Glutamatergic neuron (in vitro differentiated cells): ENCODE measurements at regions not wholly inside any gene's neighbourhood (a gene's known extent, or its start where the extent isn't known, plus 50 kb on each side); places are given as distances from the start of the nearest gene placed in this dataset.

Experiments used
- DNase-seq: peaks from one replicate; pipeline ENCODE4 v3.0.0; 2022
- H3K27ac Mint-ChIP-seq: one replicate; pipeline ENCODE4 v1.8.0; 2020; ENCODE audit warnings: mild to moderate bottlenecking, mixed read lengths, inconsistent platforms; ENCODE audit not compliant: unreplicated experiment
- H3K27me3 Mint-ChIP-seq: one replicate; pipeline ENCODE4 v1.8.0; 2020; ENCODE audit warnings: mild to moderate bottlenecking, moderate library complexity, mixed read lengths, inconsistent platforms; ENCODE audit not compliant: unreplicated experiment
- H3K36me3 Mint-ChIP-seq: one replicate; pipeline ENCODE4 v1.8.0; 2020; ENCODE audit warnings: mild to moderate bottlenecking, mixed read lengths, inconsistent platforms; ENCODE audit not compliant: unreplicated experiment
- H3K4me1 Mint-ChIP-seq: one replicate; pipeline ENCODE4 v1.8.0; 2020; ENCODE audit warnings: mild to moderate bottlenecking, low read depth, mixed read lengths, inconsistent platforms; ENCODE audit not compliant: unreplicated experiment
- H3K4me3 Mint-ChIP-seq: one replicate; pipeline ENCODE4 v1.8.0; 2020; ENCODE audit warnings: mild to moderate bottlenecking, mixed read lengths, inconsistent platforms; ENCODE audit not compliant: unreplicated experiment
- H3K9me3 Mint-ChIP-seq: one replicate; pipeline ENCODE4 v1.8.0; 2020; ENCODE audit warnings: mild to moderate bottlenecking, moderate library complexity, mixed read lengths, inconsistent platforms; ENCODE audit not compliant: unreplicated experiment
- TF ChIP-seq, protein P1 (sequence below): fragments of 200-600 bp; sonication (generic); IDR thresholded peaks from one replicate; pipeline ENCODE4 v1.5.0; 2021; ENCODE audit not compliant: partially characterized antibody, unreplicated experiment

DNA sequence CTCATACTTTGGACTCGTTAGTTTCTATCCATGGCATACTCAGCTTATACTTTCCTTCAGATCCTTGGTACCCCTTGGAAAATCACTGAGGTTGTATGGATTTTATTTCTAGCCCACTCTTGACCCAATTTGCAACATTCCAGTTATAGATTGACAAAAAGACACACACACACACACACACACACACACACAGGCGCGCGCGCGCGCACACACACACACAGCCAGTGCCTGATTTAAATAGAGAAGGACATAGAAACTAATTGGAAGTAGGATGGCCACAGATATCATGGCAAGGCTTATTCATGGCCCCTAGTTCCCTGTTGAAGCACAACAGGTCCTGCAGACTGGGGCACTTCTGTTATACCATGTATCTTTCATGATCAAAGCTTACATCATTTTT, 89.1 kb upstream of the CFAP20DC start:
- Mint-ChIP-seq H3K36me3 (no peaks in the 10 kb centered on the region), H3K27me3 (no peaks in the 10 kb centered on the region), H3K4me3 (no peak overlapping the region), H3K9me3 (no peaks in the 10 kb centered on the region), H3K4me1 (no peaks in the 10 kb centered on the region), H3K27ac (no peak overlapping the region)
- TF ChIP-seq, protein P1, sequence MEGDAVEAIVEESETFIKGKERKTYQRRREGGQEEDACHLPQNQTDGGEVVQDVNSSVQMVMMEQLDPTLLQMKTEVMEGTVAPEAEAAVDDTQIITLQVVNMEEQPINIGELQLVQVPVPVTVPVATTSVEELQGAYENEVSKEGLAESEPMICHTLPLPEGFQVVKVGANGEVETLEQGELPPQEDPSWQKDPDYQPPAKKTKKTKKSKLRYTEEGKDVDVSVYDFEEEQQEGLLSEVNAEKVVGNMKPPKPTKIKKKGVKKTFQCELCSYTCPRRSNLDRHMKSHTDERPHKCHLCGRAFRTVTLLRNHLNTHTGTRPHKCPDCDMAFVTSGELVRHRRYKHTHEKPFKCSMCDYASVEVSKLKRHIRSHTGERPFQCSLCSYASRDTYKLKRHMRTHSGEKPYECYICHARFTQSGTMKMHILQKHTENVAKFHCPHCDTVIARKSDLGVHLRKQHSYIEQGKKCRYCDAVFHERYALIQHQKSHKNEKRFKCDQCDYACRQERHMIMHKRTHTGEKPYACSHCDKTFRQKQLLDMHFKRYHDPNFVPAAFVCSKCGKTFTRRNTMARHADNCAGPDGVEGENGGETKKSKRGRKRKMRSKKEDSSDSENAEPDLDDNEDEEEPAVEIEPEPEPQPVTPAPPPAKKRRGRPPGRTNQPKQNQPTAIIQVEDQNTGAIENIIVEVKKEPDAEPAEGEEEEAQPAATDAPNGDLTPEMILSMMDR = no peak
- DNase-seq = no peak

- no peak overlapping the region for H3K27ac Mint-ChIP-seq
- TF ChIP-seq, protein P1 = no peak
- no peaks in the 10 kb centered on the region for H3K27me3 Mint-ChIP-seq
- H3K9me3 Mint-ChIP-seq = no peaks in the 10 kb centered on the region
- DNase-seq = no peak
- no peak overlapping the region for H3K4me3 Mint-ChIP-seq
- no peaks in the 10 kb centered on the region for H3K4me1 Mint-ChIP-seq
- H3K36me3 Mint-ChIP-seq = no peaks in the 10 kb centered on the region
Observed at GRCh38 chr3:59137415-59137814, 87.6 kb upstream of the CFAP20DC start.

DNA sequence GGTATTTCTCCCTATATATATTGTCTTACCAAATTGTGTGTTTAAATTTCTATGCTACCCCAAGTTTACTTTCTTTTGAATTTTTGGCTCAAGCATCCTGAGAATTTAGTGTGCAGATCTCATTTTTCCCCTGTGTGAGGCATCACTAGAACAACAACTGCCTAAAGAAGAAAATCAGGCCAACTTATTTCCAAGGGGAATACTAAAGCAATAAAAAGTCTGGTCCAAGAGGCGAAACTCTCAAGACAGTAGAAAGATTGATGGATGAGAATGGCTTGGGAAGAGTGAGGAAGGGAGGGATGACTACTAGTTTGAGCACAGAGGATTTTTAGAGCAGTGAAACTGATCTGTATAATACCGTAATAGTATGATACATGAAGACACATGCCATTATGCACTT, 86.3 kb upstream of the CFAP20DC start:
- H3K27me3 Mint-ChIP-seq = no peaks in the 10 kb centered on the region
- no peak for DNase-seq
- no peaks in the 10 kb centered on the region for H3K36me3 Mint-ChIP-seq
- no peaks in the 10 kb centered on the region for H3K4me1 Mint-ChIP-seq
- no peak overlapping the region for H3K27ac Mint-ChIP-seq
- no peaks in the 10 kb centered on the region for H3K9me3 Mint-ChIP-seq
- no peak overlapping the region for H3K4me3 Mint-ChIP-seq
- TF ChIP-seq, protein P1 = no peak

GRCh38 chr3:59135096-59135495, 85.3 kb upstream of the CFAP20DC start:
- Mint-ChIP-seq H3K36me3 (no peaks in the 10 kb centered on the region), H3K9me3 (no peaks in the 10 kb centered on the region), H3K4me3 (no peak overlapping the region), H3K27ac (no peak overlapping the region), H3K27me3 (no peaks in the 10 kb centered on the region), H3K4me1 (no peaks in the 10 kb centered on the region)
- DNase-seq = no peak
- TF ChIP-seq, protein P1 = no peak

- no peak overlapping the region for H3K4me3 Mint-ChIP-seq
- no peaks in the 10 kb centered on the region for H3K9me3 Mint-ChIP-seq
- no peak for DNase-seq
- no peak overlapping the region for H3K27ac Mint-ChIP-seq
- H3K27me3 Mint-ChIP-seq = no peaks in the 10 kb centered on the region
- no peaks in the 10 kb centered on the region for H3K4me1 Mint-ChIP-seq
- TF ChIP-seq, protein P1 = no peak
- H3K36me3 Mint-ChIP-seq = no peaks in the 10 kb centered on the region
Observed at GRCh38 chr3:59133311-59133710, 83.5 kb upstream of the CFAP20DC start.
